OCI-LY7 (cell line): ENCODE measurements at regions not wholly inside any gene's neighbourhood (a gene's known extent, or its start where the extent isn't known, plus 50 kb on each side); places are given as distances from the start of the nearest gene placed in this dataset.

Experiments
- EZH2phosphoT487 ChIP-seq: fragments of 200-600 bp; sonication (generic); IDR thresholded peaks from 2 replicates; pipeline ENCODE4 v1.6.1; 2018; ENCODE audit warnings: low read depth, borderline replicate concordance, mild to moderate bottlenecking, mixed run types, antibody characterized with exemption, low read length, moderate library complexity, mixed read lengths
- TF ChIP-seq, protein P1 (sequence below): fragments of 200-600 bp; sonication (generic); conservative IDR thresholded peaks from 2 replicates; pipeline ENCODE4 v1.5.1; 2014; ENCODE audit warnings: mild to moderate bottlenecking, antibody characterized with exemption, low read length, moderate library complexity, mixed read lengths

GRCh38 chr9:75743855-75744254 lies 146.6 kb upstream of the PCSK5 start:
- TF ChIP-seq, protein P1, sequence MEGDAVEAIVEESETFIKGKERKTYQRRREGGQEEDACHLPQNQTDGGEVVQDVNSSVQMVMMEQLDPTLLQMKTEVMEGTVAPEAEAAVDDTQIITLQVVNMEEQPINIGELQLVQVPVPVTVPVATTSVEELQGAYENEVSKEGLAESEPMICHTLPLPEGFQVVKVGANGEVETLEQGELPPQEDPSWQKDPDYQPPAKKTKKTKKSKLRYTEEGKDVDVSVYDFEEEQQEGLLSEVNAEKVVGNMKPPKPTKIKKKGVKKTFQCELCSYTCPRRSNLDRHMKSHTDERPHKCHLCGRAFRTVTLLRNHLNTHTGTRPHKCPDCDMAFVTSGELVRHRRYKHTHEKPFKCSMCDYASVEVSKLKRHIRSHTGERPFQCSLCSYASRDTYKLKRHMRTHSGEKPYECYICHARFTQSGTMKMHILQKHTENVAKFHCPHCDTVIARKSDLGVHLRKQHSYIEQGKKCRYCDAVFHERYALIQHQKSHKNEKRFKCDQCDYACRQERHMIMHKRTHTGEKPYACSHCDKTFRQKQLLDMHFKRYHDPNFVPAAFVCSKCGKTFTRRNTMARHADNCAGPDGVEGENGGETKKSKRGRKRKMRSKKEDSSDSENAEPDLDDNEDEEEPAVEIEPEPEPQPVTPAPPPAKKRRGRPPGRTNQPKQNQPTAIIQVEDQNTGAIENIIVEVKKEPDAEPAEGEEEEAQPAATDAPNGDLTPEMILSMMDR, result no peak
- TF ChIP-seq EZH2phosphoT487, result no peak
